ENCODE measurements at regions not wholly inside any gene's neighbourhood (a gene's known extent, or its start where the extent isn't known, plus 50 kb on each side); places are given as distances from the start of the nearest gene placed in this dataset.
"Not testable (repeated sequence)": the region's sequence is repeated elsewhere in the genome, so short reads cannot be mapped to it uniquely, and the experiment has no call there.

DNA sequence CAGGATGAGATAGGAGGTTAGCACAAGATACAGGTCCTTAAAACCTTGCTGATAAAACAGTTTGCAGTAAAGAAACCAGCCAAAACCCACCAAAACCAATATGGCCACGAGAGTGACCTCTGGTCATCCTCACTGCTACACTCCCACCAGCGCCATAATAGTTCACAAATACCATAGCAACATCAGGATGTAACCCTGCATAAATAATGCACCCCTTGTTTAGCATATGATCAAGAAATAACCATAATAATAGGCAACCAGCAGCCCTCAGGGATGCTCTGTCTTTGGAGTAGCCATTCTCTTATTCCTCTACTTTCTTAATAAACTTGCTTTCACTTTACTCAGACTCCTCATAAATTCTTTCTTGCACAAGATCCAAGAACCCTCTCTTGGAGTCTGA lies 86.9 kb upstream of the PRSS3 start:
- no peak overlapping the region for H3K9ac ChIP-seq (ENCODE audit: low read length)
- H4K20me1 ChIP-seq (ENCODE audit: low read depth, low read length) = no peaks in the 10 kb centered on the region
- H2AFZ ChIP-seq (ENCODE audit: low read depth, low read length, severe bottlenecking) = no peak overlapping the region
- H3K9me3 ChIP-seq (ENCODE audit: insufficient read depth, low read length) = peaks cover 9% of the 10 kb centered on the region; the same call in 1 of the 2 replicates
- H3K79me2 ChIP-seq (ENCODE audit: insufficient read depth, low read length) = no peaks in the 10 kb centered on the region
- no peaks in the 10 kb centered on the region for H3K27me3 ChIP-seq (ENCODE audit: low read length)
- TF ChIP-seq, protein P1, sequence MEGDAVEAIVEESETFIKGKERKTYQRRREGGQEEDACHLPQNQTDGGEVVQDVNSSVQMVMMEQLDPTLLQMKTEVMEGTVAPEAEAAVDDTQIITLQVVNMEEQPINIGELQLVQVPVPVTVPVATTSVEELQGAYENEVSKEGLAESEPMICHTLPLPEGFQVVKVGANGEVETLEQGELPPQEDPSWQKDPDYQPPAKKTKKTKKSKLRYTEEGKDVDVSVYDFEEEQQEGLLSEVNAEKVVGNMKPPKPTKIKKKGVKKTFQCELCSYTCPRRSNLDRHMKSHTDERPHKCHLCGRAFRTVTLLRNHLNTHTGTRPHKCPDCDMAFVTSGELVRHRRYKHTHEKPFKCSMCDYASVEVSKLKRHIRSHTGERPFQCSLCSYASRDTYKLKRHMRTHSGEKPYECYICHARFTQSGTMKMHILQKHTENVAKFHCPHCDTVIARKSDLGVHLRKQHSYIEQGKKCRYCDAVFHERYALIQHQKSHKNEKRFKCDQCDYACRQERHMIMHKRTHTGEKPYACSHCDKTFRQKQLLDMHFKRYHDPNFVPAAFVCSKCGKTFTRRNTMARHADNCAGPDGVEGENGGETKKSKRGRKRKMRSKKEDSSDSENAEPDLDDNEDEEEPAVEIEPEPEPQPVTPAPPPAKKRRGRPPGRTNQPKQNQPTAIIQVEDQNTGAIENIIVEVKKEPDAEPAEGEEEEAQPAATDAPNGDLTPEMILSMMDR (IDR thresholded peaks at IDR 0.05; ENCODE audit: insufficient read depth, low read length, poor library complexity, severe bottlenecking) = no peak
- TF ChIP-seq EZH2phosphoT487 (conservative IDR thresholded peaks at IDR 0.05; ENCODE audit: low read length) = no peak
- no peak overlapping the region for H3K4me3 ChIP-seq (ENCODE audit: insufficient read depth, low read length, poor library complexity, severe bottlenecking)
- no peak overlapping the region for H3K27ac ChIP-seq (ENCODE audit: low read depth, low read length)
- no peaks in the 10 kb centered on the region for H3K36me3 ChIP-seq (ENCODE audit: low read length)
- H3K9me2 ChIP-seq (replicated peaks; ENCODE audit: insufficient read depth, low read length) = no peaks in the 10 kb centered on the region
- no peaks in the 10 kb centered on the region for H3F3A ChIP-seq (ENCODE audit: insufficient read depth)
- no peak overlapping the region for H3K4me2 ChIP-seq (ENCODE audit: low read depth, low read length, poor library complexity, severe bottlenecking)

GRCh38 chr9:33709269-33709668 lies 86.1 kb upstream of the PRSS3 start:
- H3K4me2 ChIP-seq (ENCODE audit: low read depth, low read length, poor library complexity, severe bottlenecking) = no peak overlapping the region
- peaks cover 9% of the 10 kb centered on the region; the same call in 1 of the 2 replicates for H3K9me3 ChIP-seq (ENCODE audit: insufficient read depth, low read length)
- no peaks in the 10 kb centered on the region for H3K9me2 ChIP-seq (replicated peaks; ENCODE audit: insufficient read depth, low read length)
- no peaks in the 10 kb centered on the region for H3K36me3 ChIP-seq (ENCODE audit: low read length)
- H3K27me3 ChIP-seq (ENCODE audit: low read length) = no peaks in the 10 kb centered on the region
- TF ChIP-seq, protein P1 (IDR thresholded peaks at IDR 0.05; ENCODE audit: insufficient read depth, low read length, poor library complexity, severe bottlenecking) = no peak
- TF ChIP-seq EZH2phosphoT487 (conservative IDR thresholded peaks at IDR 0.05; ENCODE audit: low read length) = no peak
- H3K9ac ChIP-seq (ENCODE audit: low read length) = no peak overlapping the region
- H3K4me3 ChIP-seq (ENCODE audit: insufficient read depth, low read length, poor library complexity, severe bottlenecking) = no peak overlapping the region
- H3K27ac ChIP-seq (ENCODE audit: low read depth, low read length) = no peak overlapping the region
- H2AFZ ChIP-seq (ENCODE audit: low read depth, low read length, severe bottlenecking) = no peak overlapping the region
- H4K20me1 ChIP-seq (ENCODE audit: low read depth, low read length) = no peaks in the 10 kb centered on the region
- H3K79me2 ChIP-seq (ENCODE audit: insufficient read depth, low read length) = no peaks in the 10 kb centered on the region
- no peaks in the 10 kb centered on the region for H3F3A ChIP-seq (ENCODE audit: insufficient read depth)

DNA sequence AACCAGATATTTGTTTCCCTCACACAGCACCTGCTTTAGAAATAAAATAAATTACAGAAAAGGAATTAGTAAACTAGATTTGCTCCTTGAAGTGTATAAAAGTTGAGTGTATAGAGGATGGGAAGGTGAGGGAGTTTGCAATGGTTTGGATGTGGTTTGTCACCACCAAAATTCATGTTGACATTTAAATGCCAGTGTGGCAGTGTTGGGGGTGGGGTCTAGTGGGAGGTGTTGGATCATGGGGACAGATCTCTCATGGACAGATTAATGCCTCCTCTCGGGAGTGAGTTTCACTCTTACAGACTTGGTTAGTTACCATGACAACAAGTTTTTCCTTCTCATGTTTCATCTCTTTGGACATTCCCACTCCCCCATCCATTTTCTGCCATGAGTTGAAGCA lies 83.9 kb upstream of the PRSS3 start:
- H3K27ac ChIP-seq (ENCODE audit: low read depth, low read length); H3K36me3 ChIP-seq (ENCODE audit: low read length); H3K9ac ChIP-seq (ENCODE audit: low read length); H4K20me1 ChIP-seq (ENCODE audit: low read depth, low read length); H3K79me2 ChIP-seq (ENCODE audit: insufficient read depth, low read length); H3K9me3 ChIP-seq (ENCODE audit: insufficient read depth, low read length); H3K9me2 ChIP-seq (replicated peaks; ENCODE audit: insufficient read depth, low read length); H3K4me3 ChIP-seq (ENCODE audit: insufficient read depth, low read length, poor library complexity, severe bottlenecking); H3K27me3 ChIP-seq (ENCODE audit: low read length); H2AFZ ChIP-seq (ENCODE audit: low read depth, low read length, severe bottlenecking); H3F3A ChIP-seq (ENCODE audit: insufficient read depth); H3K4me2 ChIP-seq (ENCODE audit: low read depth, low read length, poor library complexity, severe bottlenecking): not testable (repeated sequence)

DNA sequence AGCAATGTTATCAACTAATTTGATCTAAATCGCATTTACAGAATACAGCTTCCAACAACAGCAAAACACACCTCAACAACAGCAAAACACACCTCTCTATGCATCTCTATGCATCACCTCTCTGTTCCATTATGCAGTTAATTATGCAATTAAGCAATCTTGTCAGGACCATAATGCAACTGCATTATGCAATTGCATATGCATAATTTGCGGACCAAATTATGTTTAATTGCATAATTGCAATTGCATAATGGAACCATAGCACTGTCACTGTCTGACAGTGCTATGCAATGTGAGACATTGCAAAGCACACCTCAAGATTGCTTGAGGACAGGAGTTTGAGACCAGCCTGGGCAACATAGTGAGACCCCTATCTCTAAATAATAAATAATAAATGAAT lies 80.4 kb upstream of the PRSS3 start:
- no peak overlapping the region for H3K9ac ChIP-seq (ENCODE audit: low read length)
- no peaks in the 10 kb centered on the region for H4K20me1 ChIP-seq (ENCODE audit: low read depth, low read length)
- no peak overlapping the region for H3K27ac ChIP-seq (ENCODE audit: low read depth, low read length)
- no peaks in the 10 kb centered on the region for H3K36me3 ChIP-seq (ENCODE audit: low read length)
- TF ChIP-seq EZH2phosphoT487 (conservative IDR thresholded peaks at IDR 0.05; ENCODE audit: low read length) = no peak
- TF ChIP-seq, protein P1 (IDR thresholded peaks at IDR 0.05; ENCODE audit: insufficient read depth, low read length, poor library complexity, severe bottlenecking) = no peak
- no peaks in the 10 kb centered on the region for H3F3A ChIP-seq (ENCODE audit: insufficient read depth)
- no peaks in the 10 kb centered on the region for H3K27me3 ChIP-seq (ENCODE audit: low read length)
- H3K4me2 ChIP-seq (ENCODE audit: low read depth, low read length, poor library complexity, severe bottlenecking) = no peak overlapping the region
- H3K9me3 ChIP-seq (ENCODE audit: insufficient read depth, low read length) = no peaks in the 10 kb centered on the region
- no peak overlapping the region for H3K4me3 ChIP-seq (ENCODE audit: insufficient read depth, low read length, poor library complexity, severe bottlenecking)
- no peaks in the 10 kb centered on the region for H3K9me2 ChIP-seq (replicated peaks; ENCODE audit: insufficient read depth, low read length)
- no peak overlapping the region for H2AFZ ChIP-seq (ENCODE audit: low read depth, low read length, severe bottlenecking)
- H3K79me2 ChIP-seq (ENCODE audit: insufficient read depth, low read length) = no peaks in the 10 kb centered on the region
